ENCODE measurements at regions not wholly inside any gene's neighbourhood (a gene's known extent, or its start where the extent isn't known, plus 50 kb on each side); places are given as distances from the start of the nearest gene placed in this dataset.

GRCh38 chr9:124099860-124100259 lies 88.3 kb downstream of the LHX2 start:
- TF ChIP-seq CTCF (IDR thresholded peaks at IDR 0.05), result no peak
- H3K4me3 Mint-ChIP-seq (ENCODE audit: unreplicated experiment), result no peak overlapping the region
- H3K27me3 Mint-ChIP-seq (ENCODE audit: unreplicated experiment), result peaks cover 56% of the 10 kb centered on the region
- H3K36me3 Mint-ChIP-seq (ENCODE audit: unreplicated experiment), result no peaks in the 10 kb centered on the region
- no peak overlapping the region for H3K27ac Mint-ChIP-seq (ENCODE audit: unreplicated experiment)
- no peak for DNase-seq (ENCODE audit: extremely low spot score, unreplicated experiment)
- no peaks in the 10 kb centered on the region for H3K9me3 Mint-ChIP-seq (ENCODE audit: unreplicated experiment)
- no peaks in the 10 kb centered on the region for H3K4me1 Mint-ChIP-seq (ENCODE audit: unreplicated experiment)

GRCh38 chr9:124101215-124101968 lies 89.8 kb downstream of the LHX2 start:
- TF ChIP-seq CTCF (IDR thresholded peaks at IDR 0.05), result no peak
- Mint-ChIP-seq H3K4me1 (ENCODE audit: unreplicated experiment) (no peaks in the 10 kb centered on the region), H3K27me3 (ENCODE audit: unreplicated experiment) (peaks cover 59% of the 10 kb centered on the region), H3K9me3 (ENCODE audit: unreplicated experiment) (no peaks in the 10 kb centered on the region), H3K4me3 (ENCODE audit: unreplicated experiment) (no peak overlapping the region), H3K27ac (ENCODE audit: unreplicated experiment) (no peak overlapping the region), H3K36me3 (ENCODE audit: unreplicated experiment) (no peaks in the 10 kb centered on the region)
- DNase-seq (ENCODE audit: extremely low spot score, unreplicated experiment), result no peak

GRCh38 chr9:124101969-124102345 lies 90.4 kb downstream of the LHX2 start:
- H3K27me3 Mint-ChIP-seq (ENCODE audit: unreplicated experiment), result peaks cover 58% of the 10 kb centered on the region
- no peaks in the 10 kb centered on the region for H3K36me3 Mint-ChIP-seq (ENCODE audit: unreplicated experiment)
- no peak for DNase-seq (ENCODE audit: extremely low spot score, unreplicated experiment)
- no peaks in the 10 kb centered on the region for H3K9me3 Mint-ChIP-seq (ENCODE audit: unreplicated experiment)
- H3K27ac Mint-ChIP-seq (ENCODE audit: unreplicated experiment), result no peak overlapping the region
- H3K4me1 Mint-ChIP-seq (ENCODE audit: unreplicated experiment), result no peaks in the 10 kb centered on the region
- TF ChIP-seq CTCF (IDR thresholded peaks at IDR 0.05), result no peak
- no peak overlapping the region for H3K4me3 Mint-ChIP-seq (ENCODE audit: unreplicated experiment)

GRCh38 chr9:124102363-124102762 lies 90.8 kb downstream of the LHX2 start:
- no peak for DNase-seq (ENCODE audit: extremely low spot score, unreplicated experiment)
- Mint-ChIP-seq H3K27ac (ENCODE audit: unreplicated experiment) (no peak overlapping the region), H3K4me1 (ENCODE audit: unreplicated experiment) (no peaks in the 10 kb centered on the region), H3K4me3 (ENCODE audit: unreplicated experiment) (no peak overlapping the region), H3K27me3 (ENCODE audit: unreplicated experiment) (peaks cover 54% of the 10 kb centered on the region), H3K36me3 (ENCODE audit: unreplicated experiment) (no peaks in the 10 kb centered on the region), H3K9me3 (ENCODE audit: unreplicated experiment) (no peaks in the 10 kb centered on the region)
- no peak for TF ChIP-seq CTCF (IDR thresholded peaks at IDR 0.05)

- no peak for TF ChIP-seq CTCF (IDR thresholded peaks at IDR 0.05)
- no peaks in the 10 kb centered on the region for H3K9me3 Mint-ChIP-seq (ENCODE audit: unreplicated experiment)
- H3K4me3 Mint-ChIP-seq (ENCODE audit: unreplicated experiment), result no peak overlapping the region
- no peak for DNase-seq (ENCODE audit: extremely low spot score, unreplicated experiment)
- H3K36me3 Mint-ChIP-seq (ENCODE audit: unreplicated experiment), result no peaks in the 10 kb centered on the region
- H3K4me1 Mint-ChIP-seq (ENCODE audit: unreplicated experiment), result no peaks in the 10 kb centered on the region
- no peak overlapping the region for H3K27ac Mint-ChIP-seq (ENCODE audit: unreplicated experiment)
- peaks cover 48% of the 10 kb centered on the region for H3K27me3 Mint-ChIP-seq (ENCODE audit: unreplicated experiment)
Observed at GRCh38 chr9:124105266-124105665, 93.7 kb downstream of the LHX2 start.

Measured in osteocyte (in vitro differentiated cells).